Suprapubic skin (tissue), 4 donors: ENCODE measurements at regions not wholly inside any gene's neighbourhood (a gene's known extent, or its start where the extent isn't known, plus 50 kb on each side); places are given as distances from the start of the nearest gene placed in this dataset.

Source experiments
- DNase-seq, 2 donors: peaks; one replicate each; pipeline ENCODE4 v3.0.0-alpha.2; 2019; ENCODE audit warnings: low spot score in 2 of 2
- H3K27ac ChIP-seq: fragments of 200-600 bp; sonication (generic); one replicate; pipeline ENCODE4 v1.5.1; 2019
- H3K27me3 ChIP-seq: fragments of 200-600 bp; sonication (generic); one replicate; pipeline ENCODE4 v1.5.1; 2019
- H3K36me3 ChIP-seq: fragments of 200-600 bp; sonication (generic); one replicate; pipeline ENCODE4 v1.5.1; 2019
- H3K4me1 ChIP-seq: fragments of 200-600 bp; sonication (generic); one replicate; pipeline ENCODE4 v1.5.1; 2019
- H3K4me3 ChIP-seq: fragments of 200-600 bp; sonication (generic); one replicate; pipeline ENCODE4 v1.5.1; 2019; ENCODE audit warnings: mild to moderate bottlenecking
- H3K9me3 ChIP-seq: fragments of 200-600 bp; sonication (generic); one replicate; pipeline ENCODE4 v1.5.1; 2019
- EP300 ChIP-seq: sonication (generic); formaldehyde crosslinking; IDR thresholded peaks from one replicate; pipeline ENCODE4 v1.6.1; 2017; ENCODE audit warnings: antibody characterized with exemption
- POLR2A ChIP-seq, 2 donors: fragments of 450-650 bp; IDR thresholded peaks; one replicate each; pipeline ENCODE4 v1.6.1; 2017; ENCODE audit warnings: antibody characterized with exemption in 2 of 2, mild to moderate bottlenecking in 2 of 2, moderate library complexity in 2 of 2
- POLR2AphosphoS5 ChIP-seq, 3 donors: sonication (generic); formaldehyde crosslinking; IDR thresholded peaks; one replicate each; pipeline ENCODE4 v1.6.1; 2017; ENCODE audit warnings: antibody characterized with exemption in 3 of 3
- WGBS: methylation state at CpG from one replicate; pipeline ENCODE4 v1.1.5; 2018; 5-methylcytosine and 5-hydroxymethylcytosine counted together
- TF ChIP-seq, protein P1 (sequence below), 2 donors: fragments of 200-600 bp in 1 of 2; fragments of 450-650 bp in 1 of 2; sonication (generic) in 1 of 2; IDR thresholded peaks; one replicate each; pipeline ENCODE4 v1.5.1; 2016 to 2019; ENCODE audit warnings: antibody characterized with exemption in 2 of 2, mild to moderate bottlenecking in 1 of 2, moderate library complexity in 1 of 2

GRCh38 chr4:45869184-45869583 lies 254.7 kb downstream of the GABRG1 start:
- no peaks in the 10 kb centered on the region for H3K9me3 ChIP-seq
- 69% methylated on average over 3 of the region's 3 CpGs for WGBS
- H3K27me3 ChIP-seq = no peaks in the 10 kb centered on the region
- DNase-seq = no peak
- no peaks in the 10 kb centered on the region for H3K4me1 ChIP-seq
- H3K27ac ChIP-seq = no peak overlapping the region
- H3K4me3 ChIP-seq = no peak overlapping the region
- no peaks in the 10 kb centered on the region for H3K36me3 ChIP-seq
- TF ChIP-seq, protein P1, sequence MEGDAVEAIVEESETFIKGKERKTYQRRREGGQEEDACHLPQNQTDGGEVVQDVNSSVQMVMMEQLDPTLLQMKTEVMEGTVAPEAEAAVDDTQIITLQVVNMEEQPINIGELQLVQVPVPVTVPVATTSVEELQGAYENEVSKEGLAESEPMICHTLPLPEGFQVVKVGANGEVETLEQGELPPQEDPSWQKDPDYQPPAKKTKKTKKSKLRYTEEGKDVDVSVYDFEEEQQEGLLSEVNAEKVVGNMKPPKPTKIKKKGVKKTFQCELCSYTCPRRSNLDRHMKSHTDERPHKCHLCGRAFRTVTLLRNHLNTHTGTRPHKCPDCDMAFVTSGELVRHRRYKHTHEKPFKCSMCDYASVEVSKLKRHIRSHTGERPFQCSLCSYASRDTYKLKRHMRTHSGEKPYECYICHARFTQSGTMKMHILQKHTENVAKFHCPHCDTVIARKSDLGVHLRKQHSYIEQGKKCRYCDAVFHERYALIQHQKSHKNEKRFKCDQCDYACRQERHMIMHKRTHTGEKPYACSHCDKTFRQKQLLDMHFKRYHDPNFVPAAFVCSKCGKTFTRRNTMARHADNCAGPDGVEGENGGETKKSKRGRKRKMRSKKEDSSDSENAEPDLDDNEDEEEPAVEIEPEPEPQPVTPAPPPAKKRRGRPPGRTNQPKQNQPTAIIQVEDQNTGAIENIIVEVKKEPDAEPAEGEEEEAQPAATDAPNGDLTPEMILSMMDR (IDR thresholded peaks at IDR 0.05) = no peak
- TF ChIP-seq EP300 = no peak
- no peak for TF ChIP-seq POLR2AphosphoS5 (IDR thresholded peaks at IDR 0.05)
- TF ChIP-seq POLR2A (IDR thresholded peaks at IDR 0.05) = no peak

GRCh38 chr4:45865781-45866180 lies 258.1 kb downstream of the GABRG1 start:
- 49% methylated on average over 2 of the region's 2 CpGs for WGBS
- no peak for DNase-seq
- no peaks in the 10 kb centered on the region for H3K9me3 ChIP-seq
- no peak for TF ChIP-seq POLR2AphosphoS5 (IDR thresholded peaks at IDR 0.05)
- no peak for TF ChIP-seq EP300
- TF ChIP-seq, protein P1 (IDR thresholded peaks at IDR 0.05) = no peak
- no peak for TF ChIP-seq POLR2A (IDR thresholded peaks at IDR 0.05)
- no peak overlapping the region for H3K27ac ChIP-seq
- no peaks in the 10 kb centered on the region for H3K27me3 ChIP-seq
- no peak overlapping the region for H3K4me3 ChIP-seq
- no peaks in the 10 kb centered on the region for H3K36me3 ChIP-seq
- no peaks in the 10 kb centered on the region for H3K4me1 ChIP-seq

GRCh38 chr4:45855857-45856256 lies 268.0 kb downstream of the GABRG1 start:
- H3K27ac ChIP-seq = no peak overlapping the region
- TF ChIP-seq, protein P1 (IDR thresholded peaks at IDR 0.05) = no peak
- no peak for TF ChIP-seq EP300
- no peak for TF ChIP-seq POLR2AphosphoS5 (IDR thresholded peaks at IDR 0.05)
- no peak for TF ChIP-seq POLR2A (IDR thresholded peaks at IDR 0.05)
- no peaks in the 10 kb centered on the region for H3K9me3 ChIP-seq
- 87% methylated on average over 2 of the region's 2 CpGs for WGBS
- DNase-seq = no peak
- no peaks in the 10 kb centered on the region for H3K27me3 ChIP-seq
- no peaks in the 10 kb centered on the region for H3K4me1 ChIP-seq
- H3K36me3 ChIP-seq = no peaks in the 10 kb centered on the region
- no peak overlapping the region for H3K4me3 ChIP-seq

- H3K4me1 ChIP-seq = no peaks in the 10 kb centered on the region
- H3K27ac ChIP-seq = no peak overlapping the region
- no peaks in the 10 kb centered on the region for H3K27me3 ChIP-seq
- no peak overlapping the region for H3K4me3 ChIP-seq
- 87% methylated on average over 1 of the region's 1 CpG for WGBS
- DNase-seq = no peak
- H3K36me3 ChIP-seq = no peaks in the 10 kb centered on the region
- TF ChIP-seq, protein P1 (IDR thresholded peaks at IDR 0.05) = no peak
- TF ChIP-seq POLR2A (IDR thresholded peaks at IDR 0.05) (no peak), EP300 (no peak), POLR2AphosphoS5 (IDR thresholded peaks at IDR 0.05) (no peak)
- no peaks in the 10 kb centered on the region for H3K9me3 ChIP-seq
Measured at GRCh38 chr4:45846016-45846415, 277.8 kb downstream of the GABRG1 start.

DNA sequence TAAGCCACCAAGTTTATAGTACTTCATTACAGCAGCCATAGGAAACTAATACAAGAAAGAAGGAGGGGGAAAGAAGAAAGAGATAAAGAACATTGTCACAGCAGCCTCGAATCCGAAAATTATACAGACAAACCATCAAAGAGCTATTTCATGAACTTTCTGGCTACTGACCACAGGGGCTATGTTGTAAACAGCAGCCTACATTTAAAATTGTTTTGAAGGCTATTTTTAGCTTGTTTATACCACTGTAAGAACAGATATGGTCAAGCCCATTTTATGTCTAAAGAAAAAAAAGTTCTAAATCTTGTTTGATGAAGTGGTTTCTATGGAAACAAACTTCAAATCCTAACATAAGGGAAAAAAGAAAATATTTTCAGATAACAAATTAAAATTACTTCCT lies 282.1 kb downstream of the GABRG1 start:
- Histone ChIP-seq H3K4me3 (no peak overlapping the region), H3K27ac (no peak overlapping the region), H3K4me1 (no peaks in the 10 kb centered on the region), H3K9me3 (no peaks in the 10 kb centered on the region), H3K36me3 (no peaks in the 10 kb centered on the region), H3K27me3 (no peaks in the 10 kb centered on the region)
- 66% methylated on average over 2 of the region's 2 CpGs for WGBS
- DNase-seq = no peak
- TF ChIP-seq, protein P1 (IDR thresholded peaks at IDR 0.05) = no peak
- TF ChIP-seq POLR2AphosphoS5 (IDR thresholded peaks at IDR 0.05) (no peak), POLR2A (IDR thresholded peaks at IDR 0.05) (no peak), EP300 (no peak)
